GM12878 (cell line): ENCODE measurements at regions not wholly inside any gene's neighbourhood (a gene's known extent, or its start where the extent isn't known, plus 50 kb on each side); places are given as distances from the start of the nearest gene placed in this dataset.

ENCODE experiments used
- ATAC-seq: fragments of 200-7000 bp; cut with Tn5 transposase; 3 replicates; pipeline ENCODE4 v1.9.1; 2020; ENCODE audit warnings: mild to moderate bottlenecking, moderate library complexity
- BruUV-seq: library from RNA; stranded (reverse); fragments of 400-500 nt; replicated peaks from 2 replicates; lab custom pipeline; 2021; lab: Mats Ljungman, UMichigan
- CTCF ChIA-PET: fragments of 300-600 bp; sonication (Branson Sonifier 250); formaldehyde crosslinking; extraction: SDS; loops from one replicate; lab custom pipeline; 2021; ENCODE audit warnings: inconsistent platforms; lab: Yijun Ruan, JAX
- POLR2A ChIA-PET: fragments of 350-600 bp; formaldehyde crosslinking; extraction: SDS; loops from one replicate; lab custom pipeline; 2021; ENCODE audit warnings: inconsistent platforms; lab: Charles Lee
- RAD21 ChIA-PET: fragments of 300-600 bp; sonication (Branson Sonifier 250); formaldehyde crosslinking; loops from one replicate; lab custom pipeline; 2023; ENCODE audit warnings: antibody characterized with exemption; ENCODE audit not compliant: unreplicated experiment; lab: Charles Lee
- SMC1A ChIA-PET: fragments of 300-600 bp; sonication (Branson Sonifier 250); formaldehyde crosslinking; loops from one replicate; lab custom pipeline; 2023; ENCODE audit not compliant: unreplicated experiment, uncharacterized antibody; lab: Charles Lee
- DNase-seq: peaks from one replicate; pipeline ENCODE4 v3.0.0-alpha.2; 2011; ENCODE audit warnings: low read depth, low spot score
- FAIRE-seq: peaks from 3 replicates; lab custom pipeline; 2011; peaks lifted over from hg19 to GRCh38; lab: Jason Lieb, UNC
- H2AFZ ChIP-seq: 2 replicates; pipeline ENCODE4 v1.6.0; 2011; ENCODE audit warnings: low read depth, low read length, control low read depth; ENCODE audit not compliant: control insufficient read depth
- H3K27ac ChIP-seq: 2 replicates; pipeline ENCODE4 v1.5.1; 2011; ENCODE audit warnings: control low read depth; ENCODE audit not compliant: control insufficient read depth, insufficient read depth
- H3K27me3 ChIP-seq, 2 experiments: replicated peaks in 1 of 2; 2 replicates each; pipeline versions ENCODE4 v1.6.0 to v1.6.1; 2011; ENCODE audit warnings: low read length in 1 of 2; ENCODE audit not compliant: control insufficient read depth in 2 of 2, insufficient read depth in 2 of 2
- H3K36me3 ChIP-seq, 2 experiments: 2 replicates each; pipeline ENCODE4 v1.5.1; 2011; ENCODE audit warnings: low read length in 1 of 2; ENCODE audit not compliant: control insufficient read depth in 2 of 2, insufficient read depth in 2 of 2
- H3K4me1 ChIP-seq: 2 replicates; pipeline ENCODE4 v1.6.1; 2011; ENCODE audit warnings: mild to moderate bottlenecking, low read length, moderate library complexity, mixed read lengths; ENCODE audit not compliant: control insufficient read depth, insufficient read depth
- H3K4me2 ChIP-seq: 2 replicates; pipeline ENCODE4 v1.6.0; 2011; ENCODE audit warnings: control low read depth; ENCODE audit not compliant: control insufficient read depth, insufficient read depth
- H3K4me3 ChIP-seq: fragments of 200-600 bp; sonication (generic); 2 replicates; pipeline ENCODE4 v1.5.1; 2016
- H3K79me2 ChIP-seq: 2 replicates; pipeline ENCODE4 v1.6.0; 2011; ENCODE audit warnings: low read length; ENCODE audit not compliant: control insufficient read depth, insufficient read depth
- H3K9ac ChIP-seq: 2 replicates; pipeline ENCODE4 v1.8.0; 2011; ENCODE audit warnings: low read length, control low read depth, mixed read lengths; ENCODE audit not compliant: control insufficient read depth, insufficient read depth
- H3K9me3 ChIP-seq: replicated peaks from 3 replicates; pipeline ENCODE4 v1.5.1; 2011; ENCODE audit warnings: mild to moderate bottlenecking, low read length; ENCODE audit not compliant: control insufficient read depth, insufficient read depth
- H4K20me1 ChIP-seq: 2 replicates; pipeline ENCODE4 v1.6.0; 2011; ENCODE audit not compliant: control insufficient read depth, insufficient read depth
- BMI1 ChIP-seq: fragments of 450-650 bp; IDR thresholded peaks from 2 replicates; pipeline ENCODE4 v1.6.1; 2016; ENCODE audit warnings: mild to moderate bottlenecking, moderate library complexity, borderline replicate concordance
- HDAC6 ChIP-seq: fragments of 200-600 bp; sonication (generic); IDR thresholded peaks from one replicate; pipeline ENCODE4 v1.8.0; 2017; ENCODE audit warnings: antibody characterized with exemption; ENCODE audit not compliant: unreplicated experiment
- NBN ChIP-seq: fragments of 450-650 bp; IDR thresholded peaks from 2 replicates; pipeline ENCODE4 v1.6.1; 2016
- NFYB ChIP-seq: IDR thresholded peaks from 2 replicates; pipeline ENCODE4 v1.6.1; 2011; ENCODE audit warnings: low read depth, mild to moderate bottlenecking, low read length, improper control_type of control experiment, moderate library complexity; ENCODE audit not compliant: insufficient read depth
- POLR2A ChIP-seq: IDR thresholded peaks from 2 replicates; pipeline ENCODE4 v1.6.1; 2011; ENCODE audit warnings: low read depth, mild to moderate bottlenecking, low read length
- RBBP5 ChIP-seq: fragments of 200-600 bp; sonication (generic); conservative IDR thresholded peaks from 2 replicates; pipeline ENCODE4 v1.6.1; 2016
- STAT1 ChIP-seq: fragments of 450-650 bp; conservative IDR thresholded peaks from 2 replicates; pipeline ENCODE4 v1.6.1; 2014; ENCODE audit warnings: antibody characterized with exemption, mild to moderate bottlenecking
- SUPT20H ChIP-seq: IDR thresholded peaks from 2 replicates; pipeline ENCODE4 v1.6.1; 2011; ENCODE audit warnings: low read depth, mild to moderate bottlenecking, low read length, moderate library complexity, borderline replicate concordance; ENCODE audit not compliant: control insufficient read depth
- ZNF217 ChIP-seq: fragments of 450-650 bp; IDR thresholded peaks from 2 replicates; pipeline ENCODE4 v1.6.1; 2017; ENCODE audit warnings: antibody characterized with exemption, mild to moderate bottlenecking
- ZNF24 ChIP-seq: fragments of 450-650 bp; IDR thresholded peaks from 2 replicates; pipeline ENCODE4 v1.6.1; 2017; ENCODE audit warnings: antibody characterized with exemption, mild to moderate bottlenecking
- WGBS: methylation state at CpG from one replicate; pipeline ENCODE4 v1.1.6; 2016; ENCODE audit warnings: low lambda C conversion rate; ENCODE audit not compliant: insufficient replicate concordance, insufficient coverage; ENCODE audit errors: missing lambda C conversion rate; 5-methylcytosine and 5-hydroxymethylcytosine counted together
- in situ Hi-C: fragments of 300-500 bp; cut with MboI; formaldehyde crosslinking; loops from 9 replicates; pipeline ENCODE4 v1.14.3; 2018; ENCODE audit warnings: mixed read lengths
- intact Hi-C: fragments of 100-400 bp; cut with micrococcal nuclease; formaldehyde crosslinking; loops from one replicate; pipeline ENCODE4 v1.14.2; 2022; ENCODE audit not compliant: unreplicated experiment

DNA sequence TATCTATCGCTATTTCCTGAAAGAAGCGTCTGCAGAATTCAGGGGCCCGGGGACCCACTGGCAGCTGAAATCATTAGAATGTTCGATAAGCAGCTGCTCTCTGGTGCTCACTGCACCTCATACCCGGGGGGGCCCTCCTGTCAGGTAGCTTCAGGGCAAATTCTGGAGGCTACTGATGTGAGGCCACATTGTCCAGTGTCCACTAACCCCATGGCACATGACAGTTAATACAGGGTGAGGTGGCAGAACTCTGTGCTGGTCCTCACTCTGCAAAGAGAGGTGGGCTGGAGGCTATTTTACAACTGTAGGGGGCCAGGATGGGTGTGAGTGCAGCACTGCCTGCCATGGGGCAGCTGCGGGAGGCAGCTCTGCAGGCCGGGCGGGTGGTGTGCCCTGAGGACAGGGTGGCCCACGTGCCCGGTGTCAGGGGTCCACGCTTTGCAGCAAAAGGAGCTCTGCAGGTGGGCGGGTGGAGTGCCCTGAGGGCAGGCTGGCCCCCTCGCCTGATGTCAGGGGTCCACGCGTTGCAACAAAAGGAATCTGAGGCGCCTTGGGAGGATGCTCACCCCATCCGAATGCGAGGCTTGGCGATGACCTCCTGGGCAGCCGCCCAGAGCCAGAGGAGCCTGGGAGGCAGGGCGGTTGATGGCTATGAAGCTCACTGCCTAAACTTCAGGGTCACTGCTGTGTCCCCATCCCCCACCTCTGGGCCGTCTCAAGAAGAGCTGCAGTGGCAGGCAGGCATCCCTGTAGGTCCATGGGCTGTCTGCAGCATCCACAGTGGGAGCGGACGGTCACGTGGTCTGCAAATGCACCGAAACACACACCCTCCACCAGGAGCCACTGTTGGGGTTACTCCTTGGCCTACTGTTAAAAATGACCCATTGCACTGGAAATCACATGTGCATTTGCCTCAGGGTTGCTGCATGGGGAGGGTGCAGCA, 207.0 kb upstream of the SALL3 start:
- Histone ChIP-seq H3K4me1 (no peaks in the 10 kb centered on the region), H3K4me3 (no peak overlapping the region), H3K36me3 (no peaks in the 10 kb centered on the region), H3K9me3 (no peaks in the 10 kb centered on the region), H3K27me3 (no peaks in the 10 kb centered on the region), H4K20me1 (no peaks in the 10 kb centered on the region), H2AFZ (no peak overlapping the region), H3K27ac (no peak overlapping the region), H3K9ac (no peak overlapping the region), H3K4me2 (no peak overlapping the region), H3K79me2 (no peaks in the 10 kb centered on the region)
- BruUV-seq: no TSS peak
- POLR2A ChIA-PET: no interaction called here
- DNase-seq: no peak
- FAIRE-seq: no peak
- CTCF ChIA-PET: no interaction called here
- in situ Hi-C loops: no loop called here
- no peak for TF ChIP-seq BMI1
- no peak for TF ChIP-seq ZNF24
- TF ChIP-seq RBBP5: no peak
- TF ChIP-seq NBN: no peak
- SMC1A ChIA-PET: no interaction called here
- WGBS: 53% methylated on average over 26 of the region's 26 CpGs
- no peak for ATAC-seq
- RAD21 ChIA-PET: no interaction called here
- intact Hi-C loops: no loop called here

GRCh38 chr18:78773303-78773755, 206.3 kb upstream of the SALL3 start:
- no peaks in the 10 kb centered on the region for H3K4me1 ChIP-seq
- SMC1A ChIA-PET: no interaction called here
- ATAC-seq (no peak), DNase-seq (no peak), FAIRE-seq (no peak)
- POLR2A ChIA-PET: no interaction called here
- H3K27ac ChIP-seq: no peak overlapping the region
- 10% methylated on average over 7 of the region's 7 CpGs for WGBS
- no TSS peak for BruUV-seq
- H3K79me2 ChIP-seq: no peaks in the 10 kb centered on the region
- intact Hi-C loops: no loop called here
- no peaks in the 10 kb centered on the region for H3K36me3 ChIP-seq
- no peak overlapping the region for H3K9ac ChIP-seq
- H3K9me3 ChIP-seq: no peaks in the 10 kb centered on the region
- H3K27me3 ChIP-seq: no peaks in the 10 kb centered on the region
- no peak overlapping the region for H3K4me3 ChIP-seq
- no peak overlapping the region for H3K4me2 ChIP-seq
- TF ChIP-seq STAT1 (no peak), POLR2A (no peak), SUPT20H (no peak), ZNF217 (no peak), HDAC6 (no peak), NFYB (no peak)
- H2AFZ ChIP-seq: no peak overlapping the region
- CTCF ChIA-PET: no interaction called here
- RAD21 ChIA-PET: no interaction called here
- in situ Hi-C loops: no loop called here
- H4K20me1 ChIP-seq: no peaks in the 10 kb centered on the region
